ENCODE measurements at regions not wholly inside any gene's neighbourhood (a gene's known extent, or its start where the extent isn't known, plus 50 kb on each side); places are given as distances from the start of the nearest gene placed in this dataset.

- DNase-seq: no peak
These were observed 626.2 kb downstream of the IGSF11 start for GRCh38 chr3:118408431-118408830.

- no peak for DNase-seq
These were observed 622.1 kb downstream of the IGSF11 start for GRCh38 chr3:118412503-118412902.

- no peak for DNase-seq
These were observed 609.3 kb downstream of the IGSF11 start for GRCh38 chr3:118425272-118425837.

- DNase-seq: no peak
These were observed 600.8 kb downstream of the IGSF11 start for GRCh38 chr3:118433825-118434224.

GRCh38 chr3:118435851-118436350, 598.7 kb downstream of the IGSF11 start:
- DNase-seq: no peak

GRCh38 chr3:118436697-118437262, 597.9 kb downstream of the IGSF11 start:
- DNase-seq: no peak

- no peak for DNase-seq
These were observed 589.6 kb downstream of the IGSF11 start for GRCh38 chr3:118445036-118445435.

- DNase-seq: no peak
These were observed 587.3 kb downstream of the IGSF11 start for GRCh38 chr3:118447339-118447738.

GRCh38 chr3:118466795-118467330, 567.8 kb downstream of the IGSF11 start:
- DNase-seq: no peak

- no peak for DNase-seq
These were observed 565.8 kb downstream of the IGSF11 start for GRCh38 chr3:118468801-118469200.

GRCh38 chr3:118472586-118472985, 562.1 kb downstream of the IGSF11 start:
- DNase-seq: no peak

GRCh38 chr3:118473343-118473742, 561.3 kb downstream of the IGSF11 start:
- no peak for DNase-seq

GRCh38 chr3:118476885-118477618, 557.6 kb downstream of the IGSF11 start:
- no peak for DNase-seq

- no peak for DNase-seq
These were observed 556.9 kb downstream of the IGSF11 start for GRCh38 chr3:118477768-118478167.

- peak; percentile 64 for DNase-seq
These were observed 555.9 kb downstream of the IGSF11 start for GRCh38 chr3:118478706-118479276.

- no peak for DNase-seq
These were observed 555.3 kb downstream of the IGSF11 start for GRCh38 chr3:118479376-118479775.

GRCh38 chr3:118480101-118480860, 554.4 kb downstream of the IGSF11 start:
- no peak for DNase-seq

GRCh38 chr3:118485693-118486092, 549.0 kb downstream of the IGSF11 start:
- DNase-seq: no peak

- DNase-seq: no peak
These were observed 546.9 kb downstream of the IGSF11 start for GRCh38 chr3:118487734-118488133.

GRCh38 chr3:118488732-118489131, 545.9 kb downstream of the IGSF11 start:
- peak; percentile 53 for DNase-seq

GRCh38 chr3:118495206-118495605, 539.4 kb downstream of the IGSF11 start:
- no peak for DNase-seq

GRCh38 chr3:118497274-118497673, 537.4 kb downstream of the IGSF11 start:
- no peak for DNase-seq

- DNase-seq: peak; percentile 70
These were observed 533.5 kb downstream of the IGSF11 start for GRCh38 chr3:118501152-118501551.
